Mucosa of descending colon (tissue), 3 donors: ENCODE measurements at regions not wholly inside any gene's neighbourhood (a gene's known extent, or its start where the extent isn't known, plus 50 kb on each side); places are given as distances from the start of the nearest gene placed in this dataset.

ENCODE experiments used
- ATAC-seq: fragments of 200-7000 bp; cut with Tn5 transposase; one replicate; pipeline ENCODE4 v1.9.1; 2020; ENCODE audit warnings: mild to moderate bottlenecking, moderate library complexity
- DNase-seq, 3 donors: peaks; one replicate each; pipeline ENCODE4 v3.0.0-alpha.2; 2020
- H3K36me3 ChIP-seq: fragments of 200-600 bp; one replicate; pipeline ENCODE4 v1.8.0; 2021; ENCODE audit warnings: low read depth, mild to moderate bottlenecking
- H3K4me1 ChIP-seq: fragments of 200-600 bp; one replicate; pipeline ENCODE4 v1.8.0; 2021; ENCODE audit warnings: low read depth, mild to moderate bottlenecking
- H3K4me3 ChIP-seq: fragments of 200-600 bp; one replicate; pipeline ENCODE4 v1.8.0; 2021; ENCODE audit warnings: mild to moderate bottlenecking
- H3K9me3 ChIP-seq: fragments of 200-600 bp; one replicate; pipeline ENCODE4 v1.8.0; 2021; ENCODE audit warnings: mild to moderate bottlenecking
- CTCF ChIP-seq: fragments of 200-600 bp; IDR thresholded peaks from one replicate; pipeline ENCODE4 v1.8.0; 2022; ENCODE audit warnings: antibody characterized with exemption, mild to moderate bottlenecking
- intact Hi-C, 2 donors: fragments of 100-400 bp; cut with DNase I in 1 of 2; cut with micrococcal nuclease in 1 of 2; formaldehyde crosslinking; loops; one replicate each; pipeline versions ENCODE4 v1.11.0 to v1.11.1; 2022; cut with DNase I, micrococcal nuclease
- donor health status: DM: no; HTN: no; CAD: no; lungs with moderate emphysema.
- donor health status: DM: no; HTN: no; CAD: no.
- donor health status: DM: no; HTN: yes; CAD: no.

GRCh38 chr13:34076319-34076718 is 258.4 kb downstream of the RFC3 start:
- H3K4me3 ChIP-seq: no peak overlapping the region
- DNase-seq: no peak
- intact Hi-C loops: no loop called here

GRCh38 chr13:34076943-34077703 is 259.2 kb downstream of the RFC3 start:
- TF ChIP-seq CTCF: peak; percentile 5
- H3K4me3 ChIP-seq: no peak overlapping the region
- no peak for DNase-seq
- ATAC-seq: no peak
- H3K36me3 ChIP-seq: no peaks in the 10 kb centered on the region
- intact Hi-C loops: no loop called here
- H3K4me1 ChIP-seq: no peaks in the 10 kb centered on the region
- H3K9me3 ChIP-seq: no peaks in the 10 kb centered on the region

More at GRCh38 chr13:34076319-34076718, 258.4 kb downstream of the RFC3 start:
- no peaks in the 10 kb centered on the region for H3K36me3 ChIP-seq
- ATAC-seq: no peak
- no peaks in the 10 kb centered on the region for H3K9me3 ChIP-seq
- no peaks in the 10 kb centered on the region for H3K4me1 ChIP-seq
- TF ChIP-seq CTCF: no peak

GRCh38 chr13:34078334-34078999 is 260.5 kb downstream of the RFC3 start:
- H3K4me3 ChIP-seq: no peak overlapping the region
- no peaks in the 10 kb centered on the region for H3K9me3 ChIP-seq
- DNase-seq: no peak
- intact Hi-C loops: no loop called here
- no peaks in the 10 kb centered on the region for H3K4me1 ChIP-seq
- no peak for TF ChIP-seq CTCF
- no peaks in the 10 kb centered on the region for H3K36me3 ChIP-seq
- no peak for ATAC-seq

- Histone ChIP-seq H3K36me3 (no peaks in the 10 kb centered on the region), H3K4me3 (no peak overlapping the region), H3K4me1 (no peaks in the 10 kb centered on the region), H3K9me3 (peaks cover 5% of the 10 kb centered on the region)
- no peak for TF ChIP-seq CTCF
- DNase-seq (no peak), ATAC-seq (no peak)
- intact Hi-C loops: no loop called here
Observed at GRCh38 chr13:34085204-34085603, 267.3 kb downstream of the RFC3 start.

GRCh38 chr13:34086281-34086680 is 268.3 kb downstream of the RFC3 start:
- intact Hi-C loops: no loop called here
- Histone ChIP-seq H3K9me3 (peaks cover 5% of the 10 kb centered on the region), H3K36me3 (no peaks in the 10 kb centered on the region), H3K4me3 (no peak overlapping the region), H3K4me1 (no peaks in the 10 kb centered on the region)
- ATAC-seq: no peak
- no peak for DNase-seq
- TF ChIP-seq CTCF: no peak
